ENCODE measurements at regions not wholly inside any gene's neighbourhood (a gene's known extent, or its start where the extent isn't known, plus 50 kb on each side); places are given as distances from the start of the nearest gene placed in this dataset.

- TF ChIP-seq POLR2A (IDR thresholded peaks at IDR 0.05) (no peak), POLR2AphosphoS5 (IDR thresholded peaks at IDR 0.05) (no peak), CTCF (IDR thresholded peaks at IDR 0.05) (no peak), EP300 (IDR thresholded peaks at IDR 0.05) (no peak)
- H3K27me3 ChIP-seq, result no peaks in the 10 kb centered on the region
- no peak for DNase-seq
- H3K4me1 ChIP-seq, result no peaks in the 10 kb centered on the region
- intact Hi-C loops (cut with DNase I; ENCODE audit: low total_unique reads), result no loop called here
- no peak overlapping the region for H3K27ac ChIP-seq
- no peak overlapping the region for H3K4me3 ChIP-seq
- H3K9me3 ChIP-seq, result peaks cover 0 to 27% (median 11%) of the 10 kb centered on the region in 4 donors
- 80 to 92% (median 90%) methylated on average over 5 of the region's 5 CpGs for WGBS, 5 donors
- no peaks in the 10 kb centered on the region for H3K36me3 ChIP-seq
Measured at GRCh38 chr2:187799601-187800000, 245.4 kb upstream of the TFPI start.

- peaks cover 0 to 11% (median 5%) of the 10 kb centered on the region in 4 donors for H3K9me3 ChIP-seq
- no peak for DNase-seq
- no peak overlapping the region for H3K27ac ChIP-seq
- H3K4me3 ChIP-seq, result no peak overlapping the region
- no peak for TF ChIP-seq POLR2A (IDR thresholded peaks at IDR 0.05)
- no peak for TF ChIP-seq EP300 (IDR thresholded peaks at IDR 0.05)
- no peak for TF ChIP-seq POLR2AphosphoS5 (IDR thresholded peaks at IDR 0.05)
- no peak for TF ChIP-seq CTCF (IDR thresholded peaks at IDR 0.05)
- H3K27me3 ChIP-seq, result no peaks in the 10 kb centered on the region
- intact Hi-C loops (cut with DNase I; ENCODE audit: low total_unique reads), result no loop called here
- no peaks in the 10 kb centered on the region for H3K4me1 ChIP-seq
- no peaks in the 10 kb centered on the region for H3K36me3 ChIP-seq
- WGBS, 5 donors, result 82 to 90% (median 88%) methylated on average over 4 of the region's 4 CpGs
Measured at GRCh38 chr2:187803816-187804215, 249.6 kb upstream of the TFPI start.

- Histone ChIP-seq H3K27ac (no peak overlapping the region), H3K27me3 (no peaks in the 10 kb centered on the region), H3K36me3 (no peaks in the 10 kb centered on the region), H3K4me3 (no peak overlapping the region), H3K4me1 (no peaks in the 10 kb centered on the region), H3K9me3 (peaks cover 0 to 12% (median 5%) of the 10 kb centered on the region in 4 donors)
- TF ChIP-seq EP300 (IDR thresholded peaks at IDR 0.05), result no peak
- no peak for TF ChIP-seq POLR2AphosphoS5 (IDR thresholded peaks at IDR 0.05)
- TF ChIP-seq POLR2A (IDR thresholded peaks at IDR 0.05), result no peak
- TF ChIP-seq CTCF (IDR thresholded peaks at IDR 0.05), result no peak
- 24 to 58% (median 44%) methylated on average over 3 of the region's 3 CpGs for WGBS, 5 donors
- no peak for DNase-seq
- intact Hi-C loops (cut with DNase I; ENCODE audit: low total_unique reads), result no loop called here
Measured at GRCh38 chr2:187815113-187815512, 260.9 kb upstream of the TFPI start.

GRCh38 chr2:187819624-187820023 lies 265.4 kb upstream of the TFPI start:
- no peak overlapping the region for H3K4me3 ChIP-seq
- no peaks in the 10 kb centered on the region for H3K4me1 ChIP-seq
- no peak overlapping the region for H3K27ac ChIP-seq
- peaks cover 0 to 12% (median 5%) of the 10 kb centered on the region in 4 donors for H3K9me3 ChIP-seq
- 88 to 95% (median 92%) methylated on average over 1 of the region's 1 CpG for WGBS, 5 donors
- H3K27me3 ChIP-seq, result no peaks in the 10 kb centered on the region
- no peaks in the 10 kb centered on the region for H3K36me3 ChIP-seq
- no peak for TF ChIP-seq POLR2AphosphoS5 (IDR thresholded peaks at IDR 0.05)
- TF ChIP-seq EP300 (IDR thresholded peaks at IDR 0.05), result no peak
- no peak for TF ChIP-seq CTCF (IDR thresholded peaks at IDR 0.05)
- TF ChIP-seq POLR2A (IDR thresholded peaks at IDR 0.05), result no peak
- intact Hi-C loops (cut with DNase I; ENCODE audit: low total_unique reads), result no loop called here
- DNase-seq, result no peak

Data from stomach (tissue), 8 donors.